CD8-positive, alpha-beta memory T cell (primary cell): ENCODE measurements at regions not wholly inside any gene's neighbourhood (a gene's known extent, or its start where the extent isn't known, plus 50 kb on each side); places are given as distances from the start of the nearest gene placed in this dataset.

Source experiments
- CTCF ChIA-PET: fragments of 350-600 bp; sonication (Branson Sonifier 250); formaldehyde crosslinking; loops from one replicate; lab custom pipeline; 2021; ENCODE audit warnings: antibody characterized with exemption; lab: Charles Lee
- POLR2A ChIA-PET: fragments of 350-600 bp; sonication (Branson Sonifier 250); formaldehyde crosslinking; loops from one replicate; lab custom pipeline; 2021; ENCODE audit warnings: antibody characterized with exemption; lab: Charles Lee
- DNase-seq, 5 donors: peaks; one replicate each; pipeline versions ENCODE4 v3.0.0 to v3.0.0-alpha.2; 2020 to 2022; ENCODE audit warnings: mixed read lengths in 1 of 5
- H3K27ac ChIP-seq: one replicate; pipeline ENCODE4 v1.7.0; 2013; ENCODE audit warnings: low read depth, mild to moderate bottlenecking, low read length, moderate library complexity
- H3K27me3 ChIP-seq: 2 replicates; pipeline ENCODE4 v1.7.0; 2013; ENCODE audit warnings: low read length, mild to moderate bottlenecking; ENCODE audit not compliant: insufficient read depth, poor library complexity, severe bottlenecking
- H3K36me3 ChIP-seq: 2 replicates; pipeline ENCODE4 v1.7.0; 2013; ENCODE audit warnings: mild to moderate bottlenecking, low read length, moderate library complexity; ENCODE audit not compliant: insufficient read depth
- H3K4me1 ChIP-seq: 2 replicates; pipeline ENCODE4 v1.7.0; 2013; ENCODE audit warnings: mild to moderate bottlenecking, low read length, moderate library complexity; ENCODE audit not compliant: insufficient read depth
- H3K4me3 ChIP-seq: 2 replicates; pipeline ENCODE4 v1.7.0; 2013; ENCODE audit warnings: mild to moderate bottlenecking, low read length
- H3K9me3 ChIP-seq: 2 replicates; pipeline ENCODE4 v1.7.0; 2013; ENCODE audit warnings: mild to moderate bottlenecking, low read length
- H3K27ac Mint-ChIP-seq, 8 donors: one replicate each; pipeline ENCODE4 v1.8.0; 2020 to 2021; ENCODE audit warnings: mixed read lengths in 8 of 8, mild to moderate bottlenecking in 6 of 8, inconsistent platforms in 3 of 8, moderate library complexity in 3 of 8
- H3K27me3 Mint-ChIP-seq, 2 donors: one replicate each; pipeline ENCODE4 v1.8.0; 2020 to 2021; ENCODE audit warnings: mixed read lengths in 2 of 2, mild to moderate bottlenecking in 1 of 2, moderate library complexity in 1 of 2
- H3K36me3 Mint-ChIP-seq, 3 donors: one replicate each; pipeline ENCODE4 v1.8.0; 2020 to 2021; ENCODE audit warnings: mixed read lengths in 3 of 3, inconsistent platforms in 1 of 3, mild to moderate bottlenecking in 1 of 3
- H3K4me1 Mint-ChIP-seq, 3 donors: one replicate each; pipeline ENCODE4 v1.8.0; 2020 to 2021; ENCODE audit warnings: mixed read lengths in 3 of 3, inconsistent platforms in 1 of 3, mild to moderate bottlenecking in 1 of 3
- H3K4me3 Mint-ChIP-seq, 7 donors: one replicate each; pipeline ENCODE4 v1.8.0; 2020 to 2021; ENCODE audit warnings: mixed read lengths in 7 of 7, mild to moderate bottlenecking in 6 of 7, moderate library complexity in 4 of 7, inconsistent platforms in 2 of 7
- H3K9me3 Mint-ChIP-seq, 5 donors: one replicate each; pipeline ENCODE4 v1.8.0; 2020 to 2022; ENCODE audit warnings: mixed read lengths in 5 of 5, mild to moderate bottlenecking in 3 of 5, moderate library complexity in 2 of 5, inconsistent platforms in 1 of 5

GRCh38 chr5:173751266-173751600, 134.8 kb upstream of the BOD1 start:
- no peaks in the 10 kb centered on the region for H3K27me3 ChIP-seq
- CTCF ChIA-PET: no interaction called here
- no peaks in the 10 kb centered on the region for H3K36me3 Mint-ChIP-seq
- H3K4me1 Mint-ChIP-seq: no peaks in the 10 kb centered on the region
- no peaks in the 10 kb centered on the region for H3K9me3 Mint-ChIP-seq
- POLR2A ChIA-PET: no interaction called here
- H3K4me1 ChIP-seq: no peaks in the 10 kb centered on the region
- H3K27ac Mint-ChIP-seq: no peak overlapping the region
- no peak overlapping the region for H3K4me3 Mint-ChIP-seq
- no peaks in the 10 kb centered on the region for H3K36me3 ChIP-seq
- H3K9me3 ChIP-seq: no peaks in the 10 kb centered on the region
- no peak overlapping the region for H3K4me3 ChIP-seq
- H3K27ac ChIP-seq: no peak overlapping the region
- DNase-seq: no peak
- H3K27me3 Mint-ChIP-seq: peaks cover 5 to 6% of the 10 kb centered on the region in 2 donors

GRCh38 chr5:173752653-173753052, 135.5 kb upstream of the CPEB4 start:
- H3K27ac Mint-ChIP-seq: no peak overlapping the region
- POLR2A ChIA-PET: no interaction called here
- no peaks in the 10 kb centered on the region for H3K4me1 Mint-ChIP-seq
- Histone ChIP-seq H3K4me3 (no peak overlapping the region), H3K27ac (no peak overlapping the region), H3K9me3 (no peaks in the 10 kb centered on the region), H3K27me3 (no peaks in the 10 kb centered on the region), H3K4me1 (no peaks in the 10 kb centered on the region), H3K36me3 (no peaks in the 10 kb centered on the region)
- no peaks in the 10 kb centered on the region for H3K36me3 Mint-ChIP-seq
- H3K9me3 Mint-ChIP-seq: no peaks in the 10 kb centered on the region
- H3K27me3 Mint-ChIP-seq: peaks cover 5 to 7% of the 10 kb centered on the region in 2 donors
- CTCF ChIA-PET: no interaction called here
- no peak for DNase-seq
- H3K4me3 Mint-ChIP-seq: no peak overlapping the region

- no peaks in the 10 kb centered on the region for H3K9me3 ChIP-seq
- ChIA-PET CTCF (no interaction called here), POLR2A (no interaction called here)
- Mint-ChIP-seq H3K36me3 (no peaks in the 10 kb centered on the region), H3K27ac (peak overlapping the region in 1 of 8 donors; percentile 84), H3K9me3 (no peaks in the 10 kb centered on the region), H3K4me3 (no peak overlapping the region), H3K27me3 (peaks cover 5% of the 10 kb centered on the region in 2 donors), H3K4me1 (no peaks in the 10 kb centered on the region)
- no peaks in the 10 kb centered on the region for H3K4me1 ChIP-seq
- no peak overlapping the region for H3K4me3 ChIP-seq
- H3K36me3 ChIP-seq: no peaks in the 10 kb centered on the region
- no peak for DNase-seq
- H3K27me3 ChIP-seq: no peaks in the 10 kb centered on the region
- H3K27ac ChIP-seq: no peak overlapping the region
Measured at GRCh38 chr5:173753307-173754168, 134.6 kb upstream of the CPEB4 start.

- ChIA-PET CTCF (no interaction called here), POLR2A (no interaction called here)
- no peak overlapping the region for H3K4me3 ChIP-seq
- Mint-ChIP-seq H3K27me3 (peaks cover 5% of the 10 kb centered on the region in 2 donors), H3K4me3 (no peak overlapping the region), H3K9me3 (no peaks in the 10 kb centered on the region), H3K27ac (peak overlapping the region in 1 of 8 donors; percentile 8), H3K36me3 (no peaks in the 10 kb centered on the region), H3K4me1 (no peaks in the 10 kb centered on the region)
- H3K4me1 ChIP-seq: no peaks in the 10 kb centered on the region
- no peaks in the 10 kb centered on the region for H3K9me3 ChIP-seq
- H3K27ac ChIP-seq: no peak overlapping the region
- DNase-seq: no peak
- no peaks in the 10 kb centered on the region for H3K36me3 ChIP-seq
- H3K27me3 ChIP-seq: no peaks in the 10 kb centered on the region
Measured at GRCh38 chr5:173755319-173755718, 132.8 kb upstream of the CPEB4 start.

GRCh38 chr5:173757403-173758209, 130.5 kb upstream of the CPEB4 start:
- no peak overlapping the region for H3K27ac ChIP-seq
- no peak for DNase-seq
- Mint-ChIP-seq H3K4me1 (no peaks in the 10 kb centered on the region), H3K4me3 (no peak overlapping the region), H3K27ac (no peak overlapping the region), H3K36me3 (no peaks in the 10 kb centered on the region), H3K9me3 (no peaks in the 10 kb centered on the region), H3K27me3 (peaks cover 6 to 7% of the 10 kb centered on the region in 2 donors)
- no peak overlapping the region for H3K4me3 ChIP-seq
- ChIA-PET POLR2A (no interaction called here), CTCF (no interaction called here)
- no peaks in the 10 kb centered on the region for H3K4me1 ChIP-seq
- H3K36me3 ChIP-seq: no peaks in the 10 kb centered on the region
- no peaks in the 10 kb centered on the region for H3K9me3 ChIP-seq
- H3K27me3 ChIP-seq: no peaks in the 10 kb centered on the region

- ChIA-PET POLR2A (no interaction called here), CTCF (interaction anchor here (0.5 kb wide), 1 partner anchor 13 kb away, joined by 3 read pairs; no protein-coding TSS in a partner anchor)
- no peaks in the 10 kb centered on the region for H3K9me3 Mint-ChIP-seq
- DNase-seq: no peak
- peaks cover 6 to 11% of the 10 kb centered on the region in 2 donors for H3K27me3 Mint-ChIP-seq
- Histone ChIP-seq H3K4me1 (no peaks in the 10 kb centered on the region), H3K27me3 (no peaks in the 10 kb centered on the region), H3K36me3 (no peaks in the 10 kb centered on the region), H3K9me3 (no peaks in the 10 kb centered on the region), H3K4me3 (no peak overlapping the region), H3K27ac (no peak overlapping the region)
- H3K4me1 Mint-ChIP-seq: no peaks in the 10 kb centered on the region
- H3K27ac Mint-ChIP-seq: no peak overlapping the region
- no peak overlapping the region for H3K4me3 Mint-ChIP-seq
- no peaks in the 10 kb centered on the region for H3K36me3 Mint-ChIP-seq
Measured at GRCh38 chr5:173758676-173759075, 129.5 kb upstream of the CPEB4 start.

- DNase-seq: no peak
Measured at GRCh38 chr5:173759691-173760090, 128.5 kb upstream of the CPEB4 start.

GRCh38 chr5:173760461-173761177, 127.5 kb upstream of the CPEB4 start:
- H3K27ac ChIP-seq: no peak overlapping the region
- no peaks in the 10 kb centered on the region for H3K27me3 ChIP-seq
- H3K4me3 ChIP-seq: no peak overlapping the region
- H3K9me3 ChIP-seq: no peaks in the 10 kb centered on the region
- no peaks in the 10 kb centered on the region for H3K4me1 Mint-ChIP-seq
- H3K27ac Mint-ChIP-seq: no peak overlapping the region
- H3K36me3 ChIP-seq: no peaks in the 10 kb centered on the region
- no peak overlapping the region for H3K4me3 Mint-ChIP-seq
- DNase-seq: no peak
- POLR2A ChIA-PET: no interaction called here
- peaks cover 0 to 2% (median 0%) of the 10 kb centered on the region in 5 donors for H3K9me3 Mint-ChIP-seq
- peaks cover 8 to 11% of the 10 kb centered on the region in 2 donors for H3K27me3 Mint-ChIP-seq
- no peaks in the 10 kb centered on the region for H3K36me3 Mint-ChIP-seq
- CTCF ChIA-PET: no interaction called here
- no peaks in the 10 kb centered on the region for H3K4me1 ChIP-seq

More at GRCh38 chr5:173759691-173760090, 128.5 kb upstream of the CPEB4 start:
- CTCF ChIA-PET: no interaction called here
- Histone ChIP-seq H3K4me3 (no peak overlapping the region), H3K4me1 (no peaks in the 10 kb centered on the region), H3K9me3 (no peaks in the 10 kb centered on the region), H3K27me3 (no peaks in the 10 kb centered on the region), H3K36me3 (no peaks in the 10 kb centered on the region), H3K27ac (no peak overlapping the region)
- Mint-ChIP-seq H3K4me3 (no peak overlapping the region), H3K4me1 (no peaks in the 10 kb centered on the region), H3K27me3 (peaks cover 8 to 11% of the 10 kb centered on the region in 2 donors), H3K9me3 (peaks cover 0 to 2% (median 0%) of the 10 kb centered on the region in 5 donors), H3K27ac (peak overlapping the region in 1 of 8 donors; percentile 65), H3K36me3 (no peaks in the 10 kb centered on the region)
- POLR2A ChIA-PET: no interaction called here
